NCI-H526 treated with DMSO at 0.1 percent for 48 hours (cell line): ENCODE measurements at regions not wholly inside any gene's neighbourhood (a gene's known extent, or its start where the extent isn't known, plus 50 kb on each side); places are given as distances from the start of the nearest gene placed in this dataset.
"Not testable (repeated sequence)": the region's sequence is repeated elsewhere in the genome, so short reads cannot be mapped to it uniquely, and the experiment has no call there.

ENCODE experiments used
- DNase-seq: peaks from one replicate; lab custom pipeline; 2025; lab: John Stamatoyannopoulos, UW

DNA sequence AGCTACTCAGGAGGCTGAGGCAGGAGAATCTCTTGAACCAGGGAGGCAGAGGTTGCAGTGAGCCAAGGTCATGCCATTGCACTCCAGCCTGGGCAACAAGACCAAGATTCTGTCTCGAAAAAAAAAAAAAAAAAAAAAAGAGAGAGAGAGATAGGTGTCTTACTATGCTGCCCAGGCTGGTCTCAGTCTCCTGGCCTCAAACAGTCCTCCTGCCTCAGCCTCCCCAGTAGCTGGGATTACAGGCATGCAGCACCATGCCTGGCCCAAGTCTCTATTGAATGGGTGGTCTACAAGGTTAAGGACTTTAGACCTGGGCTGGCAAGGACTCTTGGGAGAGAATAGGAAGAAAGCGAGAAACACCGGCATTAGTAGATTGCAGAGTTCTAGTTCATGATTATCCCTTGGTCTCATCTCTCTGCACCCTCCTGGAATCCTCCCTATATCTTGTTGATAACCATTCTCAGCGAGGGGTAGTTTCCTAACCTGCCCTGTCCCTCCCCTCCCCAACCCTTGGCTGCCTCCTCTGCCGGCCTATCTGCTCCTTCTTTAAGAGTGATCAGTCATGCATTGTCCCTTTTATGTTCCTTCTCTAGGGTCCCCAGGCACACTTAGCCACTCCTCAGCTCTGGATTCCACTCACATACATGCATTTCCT lies 128.1 kb upstream of the MAP1LC3B2 start:
- DNase-seq = no peak

DNA sequence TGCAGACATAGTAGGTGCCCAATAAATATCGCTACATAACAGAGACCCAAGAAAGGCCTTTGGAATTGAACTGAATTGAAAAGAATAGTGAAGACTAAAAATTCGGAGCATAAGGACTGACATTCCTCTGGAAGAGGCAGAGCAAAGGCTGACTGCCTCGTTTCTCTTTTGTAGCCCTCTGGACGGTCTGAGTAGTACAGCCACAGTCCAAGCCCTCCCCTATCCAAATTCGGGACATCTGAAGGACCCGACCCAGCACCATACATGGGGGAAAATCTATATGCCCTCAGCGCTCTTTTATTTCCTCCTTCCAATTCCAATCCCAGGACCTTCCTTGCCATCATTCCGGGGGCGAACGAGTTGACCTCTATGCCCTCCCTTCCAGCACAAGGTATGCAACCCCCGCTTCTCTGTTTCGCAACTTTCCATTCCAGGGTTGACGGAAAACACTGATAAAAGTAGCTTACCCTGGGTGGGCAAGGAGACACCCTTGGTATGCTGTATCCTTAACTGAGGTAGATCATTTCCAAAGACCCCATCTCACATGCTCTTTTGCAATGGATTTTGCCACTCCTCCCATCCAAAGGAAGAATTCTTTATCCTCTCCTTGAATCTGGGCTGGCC lies 127.4 kb upstream of the MAP1LC3B2 start:
- DNase-seq = no peak

DNA sequence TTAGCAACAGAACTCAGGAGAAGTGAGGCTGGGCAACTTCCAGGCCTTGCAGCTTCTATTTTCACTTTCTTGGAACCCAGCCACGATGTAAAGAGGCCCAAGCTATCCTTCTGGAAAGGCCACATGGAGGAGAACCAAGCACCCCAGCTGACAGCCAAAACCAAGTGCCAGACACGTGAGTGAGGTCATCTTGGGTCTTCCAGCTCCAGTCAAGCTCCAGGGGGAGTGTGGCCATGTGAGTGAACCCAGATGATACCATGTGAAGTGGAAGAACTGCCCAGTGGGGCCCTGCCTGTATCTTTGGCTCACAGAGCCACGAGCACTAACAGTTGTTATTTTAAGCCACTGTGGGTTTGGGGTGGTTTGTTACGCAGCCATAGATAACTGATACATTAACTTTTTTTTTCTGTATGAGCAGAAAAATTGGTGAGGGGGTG lies 126.8 kb upstream of the MAP1LC3B2 start:
- DNase-seq = no peak

DNA sequence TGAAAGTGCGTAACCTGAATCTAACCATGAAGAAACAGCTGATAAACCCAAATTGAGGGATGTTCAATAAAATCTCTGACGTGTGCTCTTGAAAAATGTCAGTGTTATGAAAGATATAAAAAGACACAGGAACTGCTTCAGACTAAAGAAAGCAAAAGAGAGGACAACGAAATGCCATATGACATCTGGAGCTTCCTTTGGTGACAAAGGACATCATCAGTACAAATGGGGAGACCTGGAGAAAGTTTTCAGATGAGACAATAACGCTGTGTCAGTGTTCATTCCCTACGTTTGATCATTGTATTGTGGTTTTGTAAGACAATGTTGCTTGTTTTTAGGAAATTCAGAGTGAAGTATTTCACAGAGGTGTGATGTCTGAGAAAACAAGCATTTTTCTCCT lies 125.9 kb upstream of the MAP1LC3B2 start:
- DNase-seq = no peak

DNA sequence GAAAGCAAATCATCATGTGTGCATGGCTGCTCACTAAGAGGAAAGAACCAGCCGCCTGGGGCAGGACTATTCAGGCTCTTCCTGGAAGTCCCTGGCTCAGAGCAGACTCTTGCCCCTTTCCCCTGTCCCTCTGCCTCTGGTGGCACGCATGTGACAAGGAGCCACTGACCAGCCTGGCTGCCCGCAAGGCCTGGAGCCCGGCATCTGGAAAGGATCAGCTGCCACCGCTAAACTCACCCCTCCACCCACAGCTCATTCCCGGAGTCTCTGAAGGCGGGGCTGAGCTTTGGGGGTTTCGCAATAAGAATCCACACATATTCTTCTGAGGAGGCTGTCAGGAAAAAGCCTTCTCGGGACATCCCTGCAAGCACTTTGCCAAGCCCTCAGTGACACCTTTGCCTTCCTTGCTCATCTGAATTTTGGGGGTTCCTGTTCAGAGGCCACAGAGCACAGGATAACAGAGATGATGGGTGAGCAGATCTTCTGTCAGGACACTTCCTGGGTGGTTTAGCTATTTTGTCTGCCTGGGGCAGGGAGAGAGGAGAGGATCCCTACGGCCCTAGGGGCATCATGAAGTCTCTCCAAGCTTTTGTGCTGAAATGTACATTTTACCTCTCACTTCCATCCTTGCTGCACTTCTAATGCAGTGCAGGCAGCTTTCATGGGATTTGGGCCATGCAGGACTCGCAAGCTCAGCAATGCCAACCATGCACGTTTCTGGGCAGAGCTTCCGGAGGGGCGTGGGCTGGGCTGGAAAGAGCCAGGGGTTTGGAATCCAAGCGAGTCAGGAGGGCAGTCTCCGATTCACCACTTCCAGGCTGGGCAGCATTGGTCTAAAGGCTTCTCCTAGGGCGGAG lies 124.8 kb upstream of the MAP1LC3B2 start:
- no peak for DNase-seq

DNA sequence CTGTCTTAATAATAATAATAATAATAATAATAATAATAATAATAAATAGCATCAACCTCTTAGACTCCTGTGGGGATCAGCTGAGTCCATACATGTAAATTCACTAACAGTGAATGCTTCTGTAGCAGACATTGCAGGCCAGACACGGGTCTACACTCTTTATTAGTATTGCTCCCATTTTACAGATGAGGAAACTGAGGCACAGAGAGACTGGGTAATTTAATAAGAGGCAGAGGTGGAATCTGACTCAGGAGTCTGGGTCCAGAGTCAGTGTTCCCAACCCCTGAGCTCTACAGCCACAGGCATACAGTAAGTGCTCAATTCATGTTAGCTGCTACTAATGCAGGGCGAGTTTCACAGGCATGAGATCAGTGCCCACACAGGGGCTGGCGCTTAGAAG lies 123.2 kb upstream of the MAP1LC3B2 start:
- DNase-seq = no peak

DNA sequence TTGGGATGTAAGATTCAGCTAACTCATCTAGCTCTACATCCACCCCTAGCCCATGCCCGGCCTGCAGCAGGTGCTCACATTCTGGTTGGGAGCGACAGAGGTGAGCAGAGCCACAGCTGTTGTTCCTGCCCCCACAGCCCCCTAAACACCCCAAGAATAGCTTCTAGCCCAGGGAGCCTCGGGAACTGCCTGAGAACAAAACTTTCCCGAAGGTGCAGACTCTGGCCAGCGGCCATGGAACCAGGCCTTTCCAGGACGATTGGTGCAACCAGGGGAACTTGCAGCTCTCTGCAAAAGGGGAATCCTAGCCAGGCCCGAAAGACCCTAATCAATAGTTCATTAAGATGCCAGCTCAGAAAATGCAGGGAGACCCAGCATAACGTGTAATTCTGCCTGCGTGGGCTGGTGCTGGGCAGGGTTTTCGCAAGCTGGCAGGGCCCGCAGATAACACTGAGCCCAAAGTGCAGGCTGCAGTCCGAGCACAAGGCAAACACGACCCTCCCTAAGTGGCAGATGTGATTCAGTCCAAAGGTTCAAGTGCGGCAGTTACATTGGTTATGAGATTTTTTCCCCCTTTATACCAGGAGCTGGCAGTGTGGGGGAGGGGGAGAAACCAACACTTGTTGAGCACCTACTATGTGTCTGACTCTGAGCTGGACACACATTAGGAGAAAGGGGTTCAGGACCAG lies 122.5 kb upstream of the MAP1LC3B2 start:
- DNase-seq = no peak

DNA sequence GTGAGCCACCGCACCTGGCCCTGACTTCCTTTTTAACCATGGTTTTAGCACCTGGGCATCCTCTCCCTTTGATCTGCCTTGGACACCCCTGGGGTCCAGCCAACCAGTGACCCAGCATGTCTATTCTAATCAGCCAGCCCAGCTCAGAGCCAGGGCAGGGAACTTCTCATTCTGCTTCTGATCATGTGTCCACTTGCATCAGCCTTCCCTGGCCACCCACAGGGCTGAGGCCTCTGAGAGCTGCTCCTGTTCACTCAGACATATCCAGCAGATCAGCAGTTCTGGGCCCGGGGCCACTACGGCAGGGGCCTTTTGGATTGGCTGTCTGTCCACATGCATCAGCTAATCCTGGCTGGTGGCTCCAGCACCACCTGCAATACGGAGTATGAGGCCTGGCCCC lies 117.9 kb upstream of the MAP1LC3B2 start:
- no peak for DNase-seq

DNA sequence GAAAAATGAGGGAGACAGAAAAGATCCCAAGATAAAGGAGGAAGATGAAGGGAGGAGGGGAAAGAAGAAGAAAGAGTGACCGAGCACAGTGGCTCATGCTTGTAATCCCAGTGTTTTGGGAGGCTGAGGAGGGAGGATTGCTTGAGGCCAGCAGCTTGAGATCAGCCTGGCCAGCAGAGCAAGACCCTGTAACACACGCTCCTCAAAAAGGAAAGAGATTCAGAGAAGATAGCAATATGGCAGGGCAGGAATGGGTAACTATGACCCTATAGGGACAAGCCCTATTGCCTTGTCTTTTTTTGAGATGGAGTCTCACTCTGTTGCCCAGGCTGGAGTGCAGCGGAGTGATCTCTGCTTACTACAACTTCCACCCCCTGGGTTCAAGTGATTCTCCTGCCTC lies 116.9 kb upstream of the MAP1LC3B2 start:
- no peak for DNase-seq

DNA sequence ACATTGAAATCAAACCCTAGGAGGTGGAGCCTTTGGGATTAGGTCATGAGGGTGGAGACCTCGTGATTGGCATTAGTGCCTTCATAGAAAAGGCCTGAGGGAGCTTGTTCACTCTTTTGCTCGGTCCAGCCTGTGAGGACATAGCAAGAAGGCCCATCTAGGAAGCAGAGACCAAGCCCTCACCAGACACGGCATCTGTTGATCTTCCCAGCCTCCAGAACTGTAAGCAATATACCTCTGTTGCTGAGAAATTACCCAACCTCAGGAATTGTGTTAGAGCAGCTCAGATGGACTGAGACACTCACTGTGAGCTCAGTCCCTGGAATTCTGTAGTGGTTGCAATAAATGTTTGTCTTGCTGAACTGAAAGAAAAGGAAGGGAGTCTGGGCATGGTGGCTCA lies 116.2 kb upstream of the MAP1LC3B2 start:
- DNase-seq = no peak

DNA sequence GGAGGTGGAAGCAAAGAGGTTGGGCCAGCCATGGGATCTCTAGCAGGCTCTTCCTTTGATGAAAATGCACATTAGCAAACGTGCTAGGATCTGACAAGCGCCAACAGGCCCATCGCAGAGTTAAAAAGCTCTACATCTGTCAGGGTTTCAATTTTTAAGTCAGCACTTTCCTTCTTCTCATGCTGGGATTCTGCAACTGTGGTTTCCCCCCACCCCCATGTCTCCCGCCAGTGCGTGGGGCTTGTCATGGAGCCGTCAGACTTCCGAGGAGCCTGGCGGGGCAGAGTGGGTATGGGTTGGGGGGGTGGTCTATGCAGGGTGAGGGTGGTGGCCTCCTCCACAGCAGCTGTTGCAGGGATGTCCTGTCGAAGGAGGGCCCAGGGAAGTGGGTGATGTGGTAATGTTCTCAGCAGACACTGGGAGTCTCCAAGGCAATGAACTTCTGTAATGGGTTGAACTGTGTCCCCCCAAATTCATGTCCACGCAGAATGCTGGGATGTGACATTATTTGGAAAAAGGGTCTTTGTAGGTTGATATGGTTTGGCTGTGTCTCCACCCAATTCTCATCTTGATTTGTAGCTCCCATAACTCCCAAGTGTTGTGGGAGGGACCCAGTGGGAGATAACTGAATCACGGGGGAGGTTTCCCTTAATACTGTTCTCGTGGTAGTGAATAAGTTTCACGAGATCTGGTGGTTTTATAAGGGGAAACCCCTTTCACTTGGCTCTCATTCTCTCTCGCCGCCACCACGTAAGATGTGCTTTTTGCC lies 115.2 kb upstream of the MAP1LC3B2 start:
- no peak for DNase-seq

DNA sequence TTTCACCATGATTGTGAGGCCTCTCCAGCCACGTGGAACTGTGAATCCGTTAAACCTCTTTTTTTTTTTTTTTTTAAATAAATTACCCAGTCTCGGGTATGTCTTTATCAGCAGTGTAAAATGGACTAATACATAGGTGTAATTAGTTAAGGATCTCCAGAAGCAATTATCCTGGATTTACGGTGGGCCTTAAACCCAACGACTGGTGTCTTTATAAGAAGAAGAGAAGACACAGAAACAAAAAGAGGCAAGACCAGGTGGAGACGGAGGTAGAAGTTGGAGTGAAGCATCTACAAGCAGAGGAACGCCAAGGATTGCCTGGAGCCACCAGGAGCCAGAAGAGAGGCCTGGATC lies 114.6 kb upstream of the MAP1LC3B2 start:
- no peak for DNase-seq

DNA sequence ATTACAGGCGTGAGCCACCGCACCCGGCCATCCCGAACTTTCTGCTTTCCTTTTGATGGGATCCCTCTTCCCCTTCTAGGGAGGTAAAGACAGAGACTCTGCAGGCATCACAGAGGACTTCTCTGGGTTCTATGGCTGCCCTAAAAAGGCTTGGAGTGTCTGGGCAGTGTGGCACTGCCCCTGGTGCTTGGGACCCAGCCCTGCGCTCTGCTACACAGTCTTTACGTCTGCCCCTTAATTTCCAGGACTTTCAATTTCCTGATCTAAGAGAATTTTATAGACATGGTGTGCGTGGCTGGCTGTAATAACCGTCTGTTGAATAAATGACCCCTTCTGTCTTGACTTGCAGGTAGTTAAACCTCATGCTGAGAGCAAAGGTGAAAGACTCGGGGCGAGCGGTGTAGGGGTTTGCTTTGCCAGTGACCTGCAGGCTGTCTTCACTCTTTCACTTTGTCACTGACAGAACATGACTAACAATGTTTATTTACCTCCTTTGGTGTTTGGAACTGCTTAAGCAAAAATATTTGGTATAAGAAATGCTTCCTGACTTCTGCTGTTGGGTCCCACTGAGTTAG lies 110.9 kb upstream of the MAP1LC3B2 start:
- no peak for DNase-seq

DNA sequence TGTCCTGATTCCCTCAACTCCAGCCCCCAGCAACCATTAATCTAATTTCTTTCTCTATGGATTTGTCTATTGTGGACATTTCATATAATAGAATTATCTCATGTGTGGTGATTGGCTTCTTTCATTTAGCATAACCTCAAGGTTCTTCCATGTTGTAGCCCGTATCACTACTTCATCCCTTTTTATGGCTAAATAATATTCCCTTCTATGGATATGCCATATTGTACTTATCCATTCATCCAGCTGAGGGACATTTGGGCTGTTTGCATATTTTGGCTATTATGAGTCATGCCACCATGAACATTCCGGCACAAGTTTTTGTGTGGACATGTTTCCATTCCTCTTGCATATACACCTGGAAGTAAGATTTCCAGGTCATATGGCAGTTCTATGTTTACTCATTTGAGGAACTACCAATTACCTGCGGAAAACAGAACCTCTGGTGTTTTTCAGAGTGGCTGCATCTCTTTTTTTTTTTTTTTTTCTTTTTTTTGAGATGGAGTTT lies 108.7 kb upstream of the MAP1LC3B2 start:
- DNase-seq = no peak

DNA sequence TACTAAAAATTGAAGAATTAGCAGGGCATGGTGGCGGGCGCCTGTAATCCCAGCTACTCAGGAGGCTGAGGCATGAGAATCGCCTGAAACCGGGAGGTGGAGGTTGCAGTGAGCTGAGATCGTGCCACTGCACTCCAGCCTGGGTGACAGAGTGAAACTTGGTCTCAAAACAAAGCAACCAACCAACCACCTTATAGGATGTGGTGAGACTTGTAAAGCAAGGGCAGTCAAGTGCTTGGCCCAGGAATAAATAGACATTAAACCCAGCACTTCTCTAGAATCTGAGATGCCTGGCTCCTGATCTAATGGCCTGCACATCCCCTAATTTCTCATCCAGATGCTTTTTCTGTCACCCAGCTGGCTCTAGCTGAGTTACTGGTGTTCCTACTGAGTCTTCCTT lies 106.2 kb upstream of the MAP1LC3B2 start:
- DNase-seq = not testable (repeated sequence)

DNA sequence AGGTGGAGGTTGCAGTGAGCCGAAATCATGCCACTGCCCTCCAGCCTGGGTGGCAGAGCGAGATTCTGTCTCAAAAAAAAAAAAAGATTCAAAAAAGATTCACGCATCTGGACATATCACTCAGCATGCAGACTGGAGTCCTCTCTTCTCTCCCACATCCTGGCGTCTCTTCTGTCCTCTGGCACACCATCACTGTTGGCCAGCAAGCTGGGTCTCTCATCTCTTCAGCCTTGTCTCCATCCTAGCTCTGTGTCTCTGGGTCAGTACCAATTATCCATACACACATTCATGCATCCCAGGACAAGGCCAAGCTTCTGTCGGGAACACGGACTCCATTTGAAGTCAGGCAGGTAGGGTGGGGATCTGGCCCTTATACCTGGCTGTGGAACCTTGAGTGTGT lies 105.5 kb upstream of the MAP1LC3B2 start:
- no peak for DNase-seq

DNA sequence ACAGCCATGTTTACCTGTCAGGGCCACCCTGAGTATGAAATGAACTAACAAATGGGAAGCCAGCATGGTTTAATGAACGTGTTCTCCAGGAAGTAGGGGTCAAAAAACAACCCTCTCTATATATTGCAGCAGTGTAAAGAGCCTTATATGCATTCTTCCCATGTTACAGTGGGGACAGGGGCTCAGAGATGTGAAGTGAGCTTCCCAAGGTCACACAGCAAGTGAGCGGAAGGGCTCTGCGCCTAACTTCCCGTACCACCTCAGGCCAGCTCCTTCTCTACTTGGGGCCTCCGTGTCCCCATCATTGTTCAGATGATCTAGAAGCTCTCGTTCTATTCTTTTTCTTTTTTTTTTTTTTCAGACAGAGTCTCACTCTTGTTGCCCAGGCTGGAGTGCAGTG lies 105.1 kb upstream of the MAP1LC3B2 start:
- no peak for DNase-seq

DNA sequence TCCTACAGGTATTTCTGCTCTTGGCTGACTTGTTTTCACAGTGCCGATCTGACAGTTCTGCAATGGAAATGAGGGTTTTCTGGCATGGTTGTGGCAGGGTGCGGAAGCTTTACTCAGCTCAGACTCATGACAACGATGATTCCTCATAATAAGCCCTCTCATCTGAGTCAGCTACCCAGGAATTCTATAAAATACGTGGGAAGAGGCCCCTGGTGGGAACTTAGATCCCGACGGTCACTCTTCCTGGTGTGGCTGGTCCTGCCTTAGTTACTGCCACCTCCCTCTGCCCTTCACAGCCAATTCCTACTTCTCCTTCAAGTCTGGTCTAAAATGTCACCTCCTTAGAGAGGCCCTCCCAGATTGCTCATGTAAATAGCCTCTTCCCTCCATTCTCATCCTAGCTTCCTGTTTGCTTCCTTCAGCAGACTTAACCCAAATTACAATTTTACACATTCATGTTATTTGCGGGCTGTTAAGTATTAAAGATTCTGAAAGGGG lies 104.2 kb upstream of the MAP1LC3B2 start:
- DNase-seq = no peak

DNA sequence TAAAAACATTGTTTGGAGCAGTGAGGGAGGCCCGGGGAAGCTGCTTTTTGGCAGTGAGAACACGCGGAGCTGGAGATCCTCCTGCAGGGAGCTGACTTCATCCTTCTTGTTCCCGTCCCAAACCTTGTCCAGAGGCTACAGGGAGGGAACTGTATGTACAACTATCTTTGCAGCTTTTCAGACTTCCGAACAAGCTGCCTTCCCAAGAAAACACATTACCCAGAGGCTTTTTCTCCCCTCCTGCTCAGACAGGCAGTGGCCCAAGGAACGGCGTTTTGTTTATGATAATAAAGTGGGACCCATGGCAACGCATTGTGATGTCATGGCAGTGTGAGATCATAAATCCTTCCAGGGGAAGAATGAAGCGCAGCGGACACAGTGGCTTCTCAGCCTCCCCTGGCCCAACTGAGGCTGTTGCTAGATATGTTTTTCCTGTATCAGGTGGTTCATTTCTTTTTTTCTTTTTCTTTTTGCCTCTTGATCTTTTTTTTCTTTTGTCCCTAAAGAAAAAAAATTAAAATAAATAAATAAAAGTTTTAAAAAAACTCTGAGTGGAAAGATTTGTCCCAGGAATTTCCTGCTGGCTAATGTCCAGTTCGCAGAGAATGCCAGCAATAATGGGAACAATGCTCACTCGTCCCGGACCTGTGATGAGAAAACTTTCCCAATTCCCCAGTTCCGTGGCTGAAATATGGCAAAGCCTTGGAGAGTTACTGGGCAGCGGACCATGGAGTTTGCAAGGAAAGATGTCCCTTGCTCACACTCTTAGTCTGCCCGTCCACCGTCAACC lies 103.4 kb upstream of the MAP1LC3B2 start:
- no peak for DNase-seq

DNA sequence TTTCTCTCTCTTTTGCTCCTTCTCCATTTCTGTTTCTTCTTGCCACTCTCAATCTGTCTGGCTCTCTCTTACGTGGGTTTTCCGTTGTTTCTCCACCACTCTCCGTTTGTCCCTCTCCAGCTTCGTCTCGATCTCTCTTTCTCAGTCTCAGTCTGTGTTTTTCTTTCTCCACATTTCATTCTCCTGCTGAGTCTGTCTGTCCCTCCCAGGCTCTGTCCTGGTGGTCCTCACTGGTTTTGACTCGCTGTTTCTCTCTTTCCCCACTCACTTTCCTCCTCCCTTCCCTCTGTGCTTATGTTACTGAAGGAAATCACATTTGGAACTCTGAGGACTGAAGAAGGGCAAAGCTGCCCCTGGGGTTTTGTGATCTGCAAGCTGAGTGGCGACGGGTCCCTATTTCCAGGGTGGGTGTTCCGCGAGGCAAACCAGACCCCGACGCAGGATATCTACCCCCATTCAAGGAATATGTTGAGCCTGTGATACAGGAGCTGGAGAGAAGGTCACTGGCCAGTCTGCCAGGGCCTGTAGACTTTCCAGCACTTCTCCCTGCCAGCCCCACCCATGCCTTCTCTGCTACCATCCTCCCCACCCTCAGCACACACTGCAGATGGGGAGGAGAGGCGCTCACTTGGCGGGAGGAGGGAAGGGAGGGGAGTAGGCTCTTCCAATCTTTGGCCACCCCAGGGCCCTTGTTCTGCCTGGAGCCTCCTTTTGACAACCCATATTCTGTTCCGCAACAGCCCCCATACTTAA lies 102.7 kb upstream of the MAP1LC3B2 start:
- no peak for DNase-seq
